Neuron (in vitro differentiated cells): ENCODE measurements at regions not wholly inside any gene's neighbourhood (a gene's known extent, or its start where the extent isn't known, plus 50 kb on each side); places are given as distances from the start of the nearest gene placed in this dataset.

ENCODE experiments used
- H2AFZ ChIP-seq: one replicate; pipeline ENCODE4 v1.6.1; 2013; ENCODE audit warnings: low read depth, mild to moderate bottlenecking, inconsistent platforms, low read length, moderate library complexity
- H3K27me3 ChIP-seq: one replicate; pipeline ENCODE4 v1.6.1; 2013; ENCODE audit warnings: low read length; ENCODE audit not compliant: insufficient read depth
- H3K36me3 ChIP-seq: one replicate; pipeline ENCODE4 v1.6.1; 2013; ENCODE audit warnings: low read length; ENCODE audit not compliant: insufficient read depth
- H3K4me1 ChIP-seq: one replicate; pipeline ENCODE4 v1.6.1; 2013; ENCODE audit warnings: low read length; ENCODE audit not compliant: insufficient read depth
- H3K4me3 ChIP-seq: 2 replicates; pipeline ENCODE4 v1.5.1; 2013; ENCODE audit warnings: mild to moderate bottlenecking, low read length, moderate library complexity
- H3K9me3 ChIP-seq: one replicate; pipeline ENCODE4 v1.6.1; 2013; ENCODE audit warnings: low read length

- Histone ChIP-seq H2AFZ (no peak overlapping the region), H3K9me3 (no peaks in the 10 kb centered on the region), H3K4me1 (peaks cover 2% of the 10 kb centered on the region), H3K36me3 (no peaks in the 10 kb centered on the region), H3K4me3 (no peak overlapping the region), H3K27me3 (no peaks in the 10 kb centered on the region)
These were observed 1089.7 kb downstream of the TRHDE start for GRCh38 chr12:73361864-73362230.

- Histone ChIP-seq H3K27me3 (no peaks in the 10 kb centered on the region), H3K4me3 (no peak overlapping the region), H2AFZ (peak overlapping the region; percentile 5), H3K4me1 (peaks cover 2% of the 10 kb centered on the region), H3K9me3 (no peaks in the 10 kb centered on the region), H3K36me3 (no peaks in the 10 kb centered on the region)
These were observed 1090.5 kb downstream of the TRHDE start for GRCh38 chr12:73362666-73363065.

- no peaks in the 10 kb centered on the region for H3K36me3 ChIP-seq
- H3K27me3 ChIP-seq = no peaks in the 10 kb centered on the region
- no peaks in the 10 kb centered on the region for H3K9me3 ChIP-seq
- H2AFZ ChIP-seq = no peak overlapping the region
- no peak overlapping the region for H3K4me3 ChIP-seq
- H3K4me1 ChIP-seq = no peaks in the 10 kb centered on the region
These were observed 1100.7 kb downstream of the TRHDE start for GRCh38 chr12:73372856-73373255.

- H3K4me1 ChIP-seq = no peaks in the 10 kb centered on the region
- H3K27me3 ChIP-seq = no peaks in the 10 kb centered on the region
- H2AFZ ChIP-seq = no peak overlapping the region
- H3K36me3 ChIP-seq = no peaks in the 10 kb centered on the region
- H3K4me3 ChIP-seq = no peak overlapping the region
- H3K9me3 ChIP-seq = no peaks in the 10 kb centered on the region
These were observed 1102.2 kb downstream of the TRHDE start for GRCh38 chr12:73374360-73374759.

- Histone ChIP-seq H2AFZ (no peak overlapping the region), H3K4me3 (no peak overlapping the region), H3K36me3 (no peaks in the 10 kb centered on the region), H3K27me3 (no peaks in the 10 kb centered on the region), H3K9me3 (no peaks in the 10 kb centered on the region), H3K4me1 (no peaks in the 10 kb centered on the region)
These were observed 1111.5 kb downstream of the TRHDE start for GRCh38 chr12:73383584-73384222.

- H3K4me3 ChIP-seq = no peak overlapping the region
- no peaks in the 10 kb centered on the region for H3K4me1 ChIP-seq
- no peaks in the 10 kb centered on the region for H3K9me3 ChIP-seq
- no peaks in the 10 kb centered on the region for H3K27me3 ChIP-seq
- H2AFZ ChIP-seq = no peak overlapping the region
- H3K36me3 ChIP-seq = no peaks in the 10 kb centered on the region
These were observed 1112.4 kb downstream of the TRHDE start for GRCh38 chr12:73384592-73384991.

- Histone ChIP-seq H3K27me3 (no peaks in the 10 kb centered on the region), H3K4me3 (no peak overlapping the region), H3K4me1 (no peaks in the 10 kb centered on the region), H2AFZ (no peak overlapping the region), H3K9me3 (no peaks in the 10 kb centered on the region), H3K36me3 (no peaks in the 10 kb centered on the region)
These were observed 1118.1 kb downstream of the TRHDE start for GRCh38 chr12:73390261-73390660.

- Histone ChIP-seq H3K4me3 (no peak overlapping the region), H2AFZ (no peak overlapping the region), H3K4me1 (no peaks in the 10 kb centered on the region), H3K9me3 (peaks cover 6% of the 10 kb centered on the region), H3K36me3 (no peaks in the 10 kb centered on the region), H3K27me3 (no peaks in the 10 kb centered on the region)
These were observed 1124.6 kb upstream of the ATXN7L3B start for GRCh38 chr12:73413051-73413450.

- Histone ChIP-seq H3K9me3 (peaks cover 6% of the 10 kb centered on the region), H3K4me1 (no peaks in the 10 kb centered on the region), H3K4me3 (no peak overlapping the region), H2AFZ (no peak overlapping the region), H3K27me3 (no peaks in the 10 kb centered on the region), H3K36me3 (no peaks in the 10 kb centered on the region)
These were observed 1123.7 kb upstream of the ATXN7L3B start for GRCh38 chr12:73413974-73414373.

GRCh38 chr12:73414926-73415325, 1122.7 kb upstream of the ATXN7L3B start:
- Histone ChIP-seq H3K4me3 (no peak overlapping the region), H3K27me3 (no peaks in the 10 kb centered on the region), H3K36me3 (no peaks in the 10 kb centered on the region), H2AFZ (no peak overlapping the region), H3K4me1 (no peaks in the 10 kb centered on the region), H3K9me3 (peaks cover 6% of the 10 kb centered on the region)

- H3K4me3 ChIP-seq = no peak overlapping the region
- H3K4me1 ChIP-seq = no peaks in the 10 kb centered on the region
- no peaks in the 10 kb centered on the region for H3K27me3 ChIP-seq
- H3K9me3 ChIP-seq = peaks cover 4% of the 10 kb centered on the region
- H2AFZ ChIP-seq = no peak overlapping the region
- H3K36me3 ChIP-seq = no peaks in the 10 kb centered on the region
These were observed 1119.1 kb upstream of the ATXN7L3B start for GRCh38 chr12:73418541-73418940.

GRCh38 chr12:73421832-73422231, 1115.8 kb upstream of the ATXN7L3B start:
- Histone ChIP-seq H3K27me3 (no peaks in the 10 kb centered on the region), H3K9me3 (peaks cover 3% of the 10 kb centered on the region), H3K4me3 (no peak overlapping the region), H3K36me3 (no peaks in the 10 kb centered on the region), H2AFZ (no peak overlapping the region), H3K4me1 (no peaks in the 10 kb centered on the region)

GRCh38 chr12:73424484-73424883, 1113.2 kb upstream of the ATXN7L3B start:
- no peak overlapping the region for H3K4me3 ChIP-seq
- no peak overlapping the region for H2AFZ ChIP-seq
- no peaks in the 10 kb centered on the region for H3K36me3 ChIP-seq
- H3K4me1 ChIP-seq = no peaks in the 10 kb centered on the region
- H3K9me3 ChIP-seq = peaks cover 3% of the 10 kb centered on the region
- H3K27me3 ChIP-seq = no peaks in the 10 kb centered on the region

- H3K4me3 ChIP-seq = no peak overlapping the region
- no peaks in the 10 kb centered on the region for H3K4me1 ChIP-seq
- no peaks in the 10 kb centered on the region for H3K36me3 ChIP-seq
- no peak overlapping the region for H2AFZ ChIP-seq
- H3K9me3 ChIP-seq = no peaks in the 10 kb centered on the region
- H3K27me3 ChIP-seq = no peaks in the 10 kb centered on the region
These were observed 1091.8 kb upstream of the ATXN7L3B start for GRCh38 chr12:73445658-73446324.
